MV-4-11 (cell line): ENCODE measurements at regions not wholly inside any gene's neighbourhood (a gene's known extent, or its start where the extent isn't known, plus 50 kb on each side); places are given as distances from the start of the nearest gene placed in this dataset.

Experiments
- DNase-seq: peaks from one replicate; lab custom pipeline; 2025; lab: John Stamatoyannopoulos, UW

- peak; percentile 60 for DNase-seq
Measured at GRCh38 chr16:86089991-86090390, 191.0 kb downstream of the IRF8 start.

DNA sequence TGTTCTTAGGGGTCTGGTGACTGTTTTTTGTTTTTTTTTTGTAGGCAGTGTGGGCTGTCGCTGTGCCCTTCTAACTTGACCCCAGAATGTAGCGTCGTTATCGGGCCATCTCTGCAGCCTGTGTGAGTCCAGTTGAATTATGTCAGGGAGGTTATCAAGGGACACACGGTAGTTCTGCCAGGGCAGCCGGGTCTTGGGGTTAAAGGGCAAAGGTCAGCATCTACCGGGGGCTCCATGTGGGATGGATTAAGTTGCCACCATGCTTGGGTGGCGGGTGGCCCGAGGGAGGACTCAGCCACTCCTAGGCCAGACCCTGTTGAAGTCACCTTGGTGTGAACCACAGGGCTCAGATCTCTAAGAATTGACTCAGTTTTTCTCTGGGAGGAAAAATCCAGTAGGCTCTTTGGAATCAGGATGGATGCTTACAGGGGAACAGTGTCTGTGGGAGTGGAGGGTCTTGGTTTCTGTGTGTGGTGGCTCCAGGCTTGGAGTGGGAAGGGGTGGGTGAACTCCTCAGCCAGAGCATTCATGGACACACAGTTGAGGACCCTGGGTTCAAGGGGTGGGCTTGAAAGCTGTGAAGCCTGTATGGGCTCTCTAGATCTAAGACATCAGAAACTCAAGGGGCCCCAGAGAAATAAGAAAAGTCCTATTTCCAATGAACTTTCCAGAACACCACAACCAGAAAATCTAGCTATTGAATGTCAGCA lies 191.7 kb downstream of the IRF8 start:
- no peak for DNase-seq

DNA sequence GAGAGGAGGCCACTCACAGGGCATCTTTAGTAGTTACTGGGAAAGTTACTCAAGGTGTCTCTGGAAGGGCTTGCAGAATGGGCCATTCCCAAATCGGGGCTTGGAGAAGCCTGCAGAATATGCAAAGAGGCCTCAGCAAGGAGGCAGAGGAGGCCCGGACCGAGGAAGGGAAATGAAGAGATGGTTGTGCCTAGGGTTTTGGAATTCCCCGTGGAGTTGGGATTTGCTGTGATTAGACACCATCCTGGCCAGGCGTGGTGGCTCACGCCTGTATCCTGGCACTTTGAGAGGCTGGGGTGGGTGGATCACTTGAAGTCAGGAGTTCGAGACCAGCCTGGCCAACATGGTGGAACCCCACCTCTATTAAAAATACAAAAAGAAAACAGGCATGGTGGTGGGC lies 193.0 kb downstream of the IRF8 start:
- no peak for DNase-seq

DNA sequence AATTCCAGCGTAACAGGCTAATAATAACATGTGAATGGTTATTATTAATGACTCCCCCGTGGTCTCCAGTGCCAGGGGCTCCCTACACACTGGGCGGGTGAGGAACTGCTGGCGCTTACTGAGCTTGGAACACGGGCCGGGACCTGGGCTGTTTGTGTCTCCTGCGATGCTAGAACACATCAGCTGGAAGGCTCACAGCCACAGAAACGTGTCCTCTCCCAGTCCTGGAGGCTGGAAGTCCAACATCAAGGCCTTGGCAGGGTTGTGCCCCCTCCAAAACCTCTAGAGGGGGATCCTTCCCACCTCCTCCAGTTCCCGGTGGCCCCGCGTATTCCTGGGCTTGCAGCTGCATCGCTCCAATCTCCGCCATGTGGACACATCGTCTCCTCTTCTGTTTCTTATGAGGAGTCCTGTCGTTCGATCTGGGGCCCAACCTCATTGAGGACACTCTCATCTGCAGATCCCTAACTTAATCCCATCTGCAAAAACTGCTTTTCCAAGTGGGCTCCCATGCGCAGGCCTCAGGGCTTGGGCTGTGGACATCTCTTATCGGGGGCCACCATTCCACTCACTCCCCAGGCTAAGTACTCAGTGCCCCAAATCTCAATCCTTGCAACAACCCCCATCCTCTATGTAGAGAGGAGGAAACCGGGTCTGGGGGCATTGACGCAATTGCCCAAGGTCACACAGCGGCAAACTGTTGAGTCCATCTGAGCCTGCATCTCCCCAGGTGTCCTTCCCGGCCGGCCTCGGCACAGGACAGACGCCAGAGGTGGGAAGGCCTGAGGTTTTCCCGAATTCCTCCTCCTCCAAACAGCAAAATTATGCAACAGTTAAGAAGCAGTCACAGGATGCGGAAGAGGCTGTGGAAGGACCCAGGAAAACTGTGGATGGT lies 193.9 kb downstream of the IRF8 start:
- DNase-seq: no peak

DNA sequence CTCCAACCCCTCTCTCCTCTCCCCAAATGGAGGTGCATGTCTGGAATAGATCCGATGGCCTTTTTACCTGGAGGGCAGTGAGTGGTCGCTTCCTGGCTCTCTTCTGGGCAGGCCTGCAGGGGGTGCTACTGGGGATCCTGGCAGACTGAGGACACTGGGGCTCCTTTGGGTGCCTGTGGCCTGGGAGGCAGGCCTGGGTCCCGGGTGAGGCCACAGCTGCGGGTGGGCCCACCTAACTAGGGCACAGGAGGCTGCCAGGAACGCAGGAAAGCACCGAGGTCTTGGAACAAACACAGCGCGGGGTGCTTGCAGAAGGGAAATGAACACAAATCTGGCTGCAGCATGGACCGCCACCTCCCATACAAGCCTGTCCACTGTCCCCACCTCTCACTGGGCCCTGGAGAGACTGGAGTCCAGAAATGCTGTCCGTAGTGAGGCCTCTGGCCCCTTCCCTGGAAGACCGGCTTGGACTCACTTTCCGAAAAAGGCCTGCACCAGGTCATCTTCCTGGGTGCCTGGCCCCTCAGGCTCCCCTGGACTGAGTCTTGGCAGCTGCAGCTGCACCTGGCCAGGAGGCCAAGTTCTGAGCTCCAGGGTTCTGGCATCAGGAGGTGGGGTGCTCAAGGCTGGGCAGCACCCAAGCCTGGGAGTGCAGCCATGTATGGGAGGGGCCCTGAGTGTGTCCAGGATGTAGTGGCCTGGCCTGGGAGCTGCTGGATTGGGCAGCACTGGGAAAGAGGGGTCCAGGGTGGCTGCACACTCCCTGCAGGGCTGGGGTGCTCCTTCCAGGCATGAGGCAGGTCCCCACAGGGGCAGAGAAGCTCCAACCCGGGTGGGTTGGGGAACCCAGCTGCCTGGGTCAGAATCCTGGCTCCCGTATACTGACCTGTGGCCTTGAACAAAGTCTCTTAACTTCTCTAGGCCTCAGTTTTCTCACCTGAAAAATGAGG lies 195.1 kb downstream of the IRF8 start:
- no peak for DNase-seq

GRCh38 chr16:86095131-86095752 lies 196.3 kb downstream of the IRF8 start:
- no peak for DNase-seq

GRCh38 chr16:86095906-86096485 lies 197.0 kb downstream of the IRF8 start:
- DNase-seq: no peak

GRCh38 chr16:86096850-86097249 lies 197.9 kb downstream of the IRF8 start:
- DNase-seq: no peak

DNA sequence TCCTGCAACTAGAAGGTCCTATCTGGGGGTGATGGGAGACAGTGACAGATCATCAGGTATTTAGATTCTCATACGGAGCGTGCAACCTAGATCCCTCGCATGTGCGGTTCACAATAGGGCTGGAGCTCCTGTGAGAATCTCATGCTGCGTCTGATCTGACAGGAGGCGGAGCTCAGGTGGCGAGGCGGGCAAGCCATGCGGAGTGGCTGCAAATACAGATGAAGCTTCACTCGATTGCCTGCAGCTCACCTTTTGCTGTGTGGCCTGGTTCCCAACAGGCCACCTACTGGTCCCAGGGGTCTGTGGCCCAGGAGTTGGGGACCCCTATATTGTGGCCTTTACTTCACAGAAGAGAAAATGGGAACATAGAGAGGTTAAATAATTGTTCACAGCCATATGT lies 200.4 kb downstream of the IRF8 start:
- DNase-seq: no peak

DNA sequence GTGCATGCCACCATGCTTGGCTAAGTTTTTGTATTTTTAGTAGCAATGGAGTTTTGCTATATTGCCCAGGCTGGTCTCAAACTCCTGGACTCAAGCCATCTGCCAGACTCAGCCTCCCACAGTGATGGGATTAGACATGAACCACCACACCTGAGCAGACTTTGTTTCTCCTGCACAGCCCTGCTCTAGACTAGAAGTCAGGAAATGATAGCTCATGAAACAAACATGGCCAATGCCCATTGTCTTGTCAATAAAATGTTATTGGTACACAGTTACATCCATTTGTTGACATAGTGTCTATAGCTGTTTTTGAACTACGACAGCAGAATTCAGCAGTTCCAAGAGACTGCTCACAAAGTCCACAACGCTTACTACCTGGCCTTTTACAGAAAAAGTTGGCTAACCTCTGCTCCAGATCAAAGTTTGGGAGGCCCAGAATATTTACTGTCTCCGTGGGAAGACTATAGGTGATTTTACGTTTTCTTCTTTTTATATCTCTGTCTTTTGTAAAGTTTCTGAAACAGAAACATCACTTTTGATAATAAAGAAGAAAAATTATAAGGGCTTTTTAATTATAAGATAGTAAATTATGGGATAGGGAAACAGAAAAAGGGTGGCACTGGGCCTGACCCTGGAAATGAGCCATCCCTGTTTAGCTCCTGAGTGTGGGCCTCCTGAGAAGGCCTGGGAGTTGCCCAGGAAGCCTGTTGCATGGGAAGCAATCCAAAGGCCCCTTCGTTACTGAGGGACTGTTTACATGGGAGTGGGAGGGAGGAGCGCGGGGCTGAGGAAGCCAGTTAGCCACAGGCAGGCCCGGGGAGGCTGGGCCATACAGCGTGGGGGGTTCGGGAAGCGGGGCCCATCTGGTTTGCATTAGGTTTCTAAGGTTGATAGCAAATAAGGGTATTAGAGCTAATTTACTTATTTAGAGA lies 201.5 kb downstream of the IRF8 start:
- DNase-seq: no peak

- DNase-seq: no peak
Measured at GRCh38 chr16:86101137-86101896, 202.4 kb downstream of the IRF8 start.

- no peak for DNase-seq
Measured at GRCh38 chr16:86101897-86102157, 202.9 kb downstream of the IRF8 start.

DNA sequence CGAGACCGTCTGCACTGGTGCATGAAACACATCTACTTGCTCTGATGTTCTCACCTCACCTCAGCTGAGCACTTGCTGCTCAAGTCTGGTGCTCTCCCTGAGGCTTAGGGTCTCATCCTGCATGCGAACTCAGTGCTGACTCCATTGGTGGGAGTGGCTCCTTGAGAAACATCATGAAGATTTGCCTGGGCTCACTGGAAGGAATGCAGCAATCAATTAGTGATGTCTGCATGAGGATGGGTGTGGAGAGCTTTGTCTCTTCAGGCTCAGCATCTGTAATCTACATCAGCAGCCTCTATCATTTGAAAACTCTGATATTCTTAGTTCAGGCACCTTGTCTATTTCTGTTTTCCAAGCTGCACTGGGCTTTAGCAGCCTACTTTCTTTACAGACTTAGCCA lies 204.4 kb downstream of the IRF8 start:
- DNase-seq: no peak

DNA sequence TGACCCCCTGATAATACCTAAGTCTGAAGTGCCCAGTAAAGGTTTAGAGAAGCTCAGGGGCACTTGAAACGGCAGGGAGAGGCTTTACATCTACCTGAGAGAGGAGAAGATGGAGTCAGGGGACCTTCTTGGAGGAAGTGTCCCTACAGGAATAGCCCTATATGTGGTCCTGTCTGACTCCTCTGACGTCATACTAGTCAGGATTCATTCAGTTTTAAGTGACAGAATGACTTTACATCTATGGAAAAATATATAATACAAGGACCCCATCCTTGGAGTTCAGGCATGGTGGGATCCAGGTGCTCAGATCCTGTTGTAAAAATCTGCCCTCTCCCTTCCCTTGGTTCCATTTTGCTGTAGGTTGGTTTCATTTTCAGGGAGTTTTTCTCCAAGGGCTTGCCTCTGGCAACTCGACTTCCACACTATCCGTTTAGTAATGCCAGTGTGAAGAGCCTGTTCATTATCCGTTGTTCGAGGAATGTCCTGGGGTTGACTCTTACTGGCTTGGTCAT lies 205.6 kb downstream of the IRF8 start:
- no peak for DNase-seq

GRCh38 chr16:86107215-86107825 lies 208.4 kb downstream of the IRF8 start:
- DNase-seq: no peak

DNA sequence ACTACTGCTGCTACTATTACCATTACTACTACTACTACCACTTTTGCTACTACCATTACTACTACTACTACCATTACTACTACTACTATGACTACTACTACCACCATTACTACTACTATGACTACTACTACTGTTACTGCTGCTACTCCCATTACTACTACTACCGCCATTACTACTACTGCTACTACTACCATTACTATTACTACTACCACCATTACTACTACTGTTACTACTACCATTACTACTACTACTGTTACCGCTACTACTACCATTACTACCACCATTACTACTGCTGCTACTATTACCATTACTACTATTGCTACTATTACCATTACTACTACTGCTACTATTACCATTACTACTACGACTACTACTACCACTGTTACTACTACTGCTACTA lies 209.1 kb downstream of the IRF8 start:
- DNase-seq: no peak

- no peak for DNase-seq
Measured at GRCh38 chr16:86110134-86110533, 211.2 kb downstream of the IRF8 start.

GRCh38 chr16:86110726-86111125 lies 211.8 kb downstream of the IRF8 start:
- DNase-seq: no peak

DNA sequence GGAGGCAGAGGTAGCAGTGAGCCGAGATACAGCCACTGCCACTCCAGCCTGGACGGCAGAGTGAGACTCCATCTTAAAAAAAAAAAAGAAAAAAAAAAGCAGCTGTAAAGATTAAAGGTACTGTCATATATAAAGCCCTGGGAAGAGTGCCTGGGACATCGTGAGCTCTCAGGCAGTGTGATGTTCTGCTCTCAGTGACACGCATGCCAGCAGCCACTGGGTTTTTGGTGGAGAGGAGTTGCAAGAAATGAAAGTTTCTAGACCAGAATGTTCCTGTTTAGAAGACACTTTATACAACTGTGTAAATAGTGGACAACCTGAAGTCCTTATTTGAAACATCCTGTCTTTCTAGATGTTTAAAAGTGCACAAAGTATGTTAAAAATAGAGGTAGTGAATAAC lies 213.2 kb downstream of the IRF8 start:
- DNase-seq: no peak
